Rectal smooth muscle tissue (tissue), 1 donor: ENCODE measurements at regions not wholly inside any gene's neighbourhood (a gene's known extent, or its start where the extent isn't known, plus 50 kb on each side); places are given as distances from the start of the nearest gene placed in this dataset.
"Not testable (repeated sequence)": the region's sequence is repeated elsewhere in the genome, so short reads cannot be mapped to it uniquely, and the experiment has no call there.

Source experiments
- H3K27ac ChIP-seq: one replicate; pipeline ENCODE4 v1.7.0; 2013; ENCODE audit warnings: low read depth, low read length, inconsistent platforms
- H3K27me3 ChIP-seq: one replicate; pipeline ENCODE4 v1.7.0; 2013; ENCODE audit warnings: low read length; ENCODE audit not compliant: control insufficient read depth, insufficient read depth
- H3K36me3 ChIP-seq: one replicate; pipeline ENCODE4 v1.7.0; 2013; ENCODE audit warnings: low read length; ENCODE audit not compliant: control insufficient read depth, insufficient read depth
- H3K4me1 ChIP-seq: one replicate; pipeline ENCODE4 v1.7.0; 2013; ENCODE audit warnings: low read length; ENCODE audit not compliant: control insufficient read depth, insufficient read depth
- H3K4me3 ChIP-seq: one replicate; pipeline ENCODE4 v1.7.0; 2013; ENCODE audit warnings: low read length
- H3K9ac ChIP-seq: one replicate; pipeline ENCODE4 v1.7.0; 2013; ENCODE audit warnings: low read length

DNA sequence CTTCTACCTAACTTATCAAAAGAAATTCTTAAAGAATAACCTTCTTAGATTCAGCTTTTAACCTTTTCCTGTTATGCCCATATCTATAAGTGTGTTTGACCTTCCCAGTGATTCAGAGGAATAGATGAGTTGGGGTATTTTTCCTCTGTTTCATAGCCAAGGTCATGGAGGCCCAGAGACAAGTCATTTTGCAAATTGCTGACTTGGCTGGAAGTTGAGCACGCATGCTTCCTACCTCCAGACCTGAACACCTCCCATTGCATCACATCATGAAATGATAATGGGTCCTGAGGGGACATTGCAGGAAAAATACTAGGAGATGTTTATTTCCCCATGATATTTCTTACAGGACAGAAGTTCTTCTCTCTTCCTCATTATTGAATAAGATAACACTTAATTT, 158.6 kb upstream of the LMCD1 start:
- no peak overlapping the region for H3K9ac ChIP-seq
- no peaks in the 10 kb centered on the region for H3K4me1 ChIP-seq
- no peaks in the 10 kb centered on the region for H3K27me3 ChIP-seq
- H3K4me3 ChIP-seq = no peak overlapping the region
- no peak overlapping the region for H3K27ac ChIP-seq
- H3K36me3 ChIP-seq = no peaks in the 10 kb centered on the region

DNA sequence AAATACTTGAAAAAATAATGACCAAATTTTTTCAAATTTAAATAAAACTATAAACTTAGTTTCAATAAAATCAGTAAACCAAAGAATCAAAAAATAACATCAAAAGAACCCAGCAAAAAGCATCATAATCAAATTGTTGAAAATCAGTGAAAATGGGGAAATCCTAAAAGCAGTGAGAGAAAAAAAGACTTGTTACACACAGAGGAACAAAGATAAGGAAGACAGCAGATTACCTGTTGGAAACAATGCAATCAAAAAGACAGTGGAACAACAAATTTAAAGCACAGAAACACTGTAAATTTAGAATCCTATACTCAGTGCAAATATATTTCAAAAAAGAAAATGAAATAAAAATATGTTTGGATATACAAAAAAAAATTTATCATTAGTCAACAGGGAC, 156.2 kb upstream of the LMCD1 start:
- Histone ChIP-seq H3K27ac (no peak overlapping the region), H3K9ac (no peak overlapping the region), H3K4me3 (no peak overlapping the region), H3K36me3 (no peaks in the 10 kb centered on the region), H3K27me3 (no peaks in the 10 kb centered on the region), H3K4me1 (no peaks in the 10 kb centered on the region)

GRCh38 chr3:8348076-8348475, 153.5 kb upstream of the LMCD1 start:
- H3K27ac ChIP-seq = no peak overlapping the region
- no peak overlapping the region for H3K9ac ChIP-seq
- no peaks in the 10 kb centered on the region for H3K27me3 ChIP-seq
- no peak overlapping the region for H3K4me3 ChIP-seq
- no peaks in the 10 kb centered on the region for H3K36me3 ChIP-seq
- H3K4me1 ChIP-seq = no peaks in the 10 kb centered on the region

DNA sequence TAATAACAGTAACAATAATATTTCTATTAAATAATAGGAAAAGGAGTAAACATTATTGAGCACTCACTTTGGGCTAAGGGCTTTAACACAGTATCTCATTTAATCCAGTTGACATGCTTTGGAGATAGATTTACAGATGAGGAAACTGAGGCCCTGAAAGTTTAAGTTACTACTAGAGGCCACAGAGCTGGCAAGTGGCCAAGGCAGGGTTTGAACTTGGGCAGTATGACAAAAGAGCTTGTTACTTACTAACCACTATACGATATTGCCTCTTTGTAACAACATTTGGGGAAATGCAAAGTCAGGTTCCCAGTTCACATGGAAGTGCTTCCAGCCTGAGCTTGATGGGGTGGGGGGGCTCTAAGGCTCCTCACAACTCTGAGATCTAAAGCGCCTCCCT, 149.1 kb upstream of the LMCD1 start:
- Histone ChIP-seq H3K4me1 (no peaks in the 10 kb centered on the region), H3K27ac (no peak overlapping the region), H3K9ac (no peak overlapping the region), H3K27me3 (no peaks in the 10 kb centered on the region), H3K36me3 (no peaks in the 10 kb centered on the region), H3K4me3 (no peak overlapping the region)

- no peaks in the 10 kb centered on the region for H3K36me3 ChIP-seq
- no peak overlapping the region for H3K27ac ChIP-seq
- no peak overlapping the region for H3K4me3 ChIP-seq
- no peaks in the 10 kb centered on the region for H3K27me3 ChIP-seq
- no peak overlapping the region for H3K9ac ChIP-seq
- H3K4me1 ChIP-seq = no peaks in the 10 kb centered on the region
These were observed 148.3 kb upstream of the LMCD1 start for GRCh38 chr3:8353364-8353763.

GRCh38 chr3:8355346-8355745, 146.3 kb upstream of the LMCD1 start:
- Histone ChIP-seq H3K36me3 (no peaks in the 10 kb centered on the region), H3K27me3 (no peaks in the 10 kb centered on the region), H3K9ac (no peak overlapping the region), H3K27ac (no peak overlapping the region), H3K4me3 (no peak overlapping the region), H3K4me1 (no peaks in the 10 kb centered on the region)

- not testable (repeated sequence) for H3K27ac ChIP-seq, H3K4me3 ChIP-seq, H3K27me3 ChIP-seq, H3K36me3 ChIP-seq, H3K9ac ChIP-seq, H3K4me1 ChIP-seq
These were observed 145.6 kb upstream of the LMCD1 start for GRCh38 chr3:8356066-8356465.

- H3K27ac ChIP-seq = no peak overlapping the region
- no peaks in the 10 kb centered on the region for H3K27me3 ChIP-seq
- no peaks in the 10 kb centered on the region for H3K4me1 ChIP-seq
- H3K9ac ChIP-seq = no peak overlapping the region
- H3K4me3 ChIP-seq = no peak overlapping the region
- no peaks in the 10 kb centered on the region for H3K36me3 ChIP-seq
These were observed 143.8 kb upstream of the LMCD1 start for GRCh38 chr3:8357859-8358258.

GRCh38 chr3:8359133-8359532, 142.5 kb upstream of the LMCD1 start:
- no peak overlapping the region for H3K27ac ChIP-seq
- H3K4me3 ChIP-seq = no peak overlapping the region
- H3K27me3 ChIP-seq = no peaks in the 10 kb centered on the region
- no peak overlapping the region for H3K9ac ChIP-seq
- H3K4me1 ChIP-seq = no peaks in the 10 kb centered on the region
- H3K36me3 ChIP-seq = no peaks in the 10 kb centered on the region

GRCh38 chr3:8363200-8363599, 138.4 kb upstream of the LMCD1 start:
- no peak overlapping the region for H3K4me3 ChIP-seq
- H3K27ac ChIP-seq = no peak overlapping the region
- no peak overlapping the region for H3K9ac ChIP-seq
- no peaks in the 10 kb centered on the region for H3K36me3 ChIP-seq
- H3K4me1 ChIP-seq = no peaks in the 10 kb centered on the region
- no peaks in the 10 kb centered on the region for H3K27me3 ChIP-seq

GRCh38 chr3:8365541-8365940, 136.1 kb upstream of the LMCD1 start:
- Histone ChIP-seq H3K9ac (no peak overlapping the region), H3K27ac (no peak overlapping the region), H3K4me3 (no peak overlapping the region), H3K4me1 (no peaks in the 10 kb centered on the region), H3K27me3 (no peaks in the 10 kb centered on the region), H3K36me3 (no peaks in the 10 kb centered on the region)

GRCh38 chr3:8366219-8366810, 135.3 kb upstream of the LMCD1 start:
- no peak overlapping the region for H3K9ac ChIP-seq
- H3K27me3 ChIP-seq = no peaks in the 10 kb centered on the region
- H3K27ac ChIP-seq = no peak overlapping the region
- H3K4me3 ChIP-seq = no peak overlapping the region
- H3K36me3 ChIP-seq = no peaks in the 10 kb centered on the region
- no peaks in the 10 kb centered on the region for H3K4me1 ChIP-seq

GRCh38 chr3:8368598-8368997, 133.0 kb upstream of the LMCD1 start:
- no peak overlapping the region for H3K27ac ChIP-seq
- no peak overlapping the region for H3K9ac ChIP-seq
- H3K4me1 ChIP-seq = no peaks in the 10 kb centered on the region
- no peaks in the 10 kb centered on the region for H3K36me3 ChIP-seq
- no peaks in the 10 kb centered on the region for H3K27me3 ChIP-seq
- no peak overlapping the region for H3K4me3 ChIP-seq
